GM19467 (cell line): ENCODE measurements at regions not wholly inside any gene's neighbourhood (a gene's known extent, or its start where the extent isn't known, plus 50 kb on each side); places are given as distances from the start of the nearest gene placed in this dataset.

Experiments
- ATAC-seq: cut with Tn5 transposase; IDR thresholded peaks from one replicate; pipeline ENCODE4 v1.9.1; 2021; ENCODE audit warnings: mild to moderate bottlenecking, moderate library complexity; ENCODE audit not compliant: unreplicated experiment

GRCh38 chrX:68998716-68999115 is 166.5 kb downstream of the PJA1 start:
- ATAC-seq = no peak

- no peak for ATAC-seq
Observed at GRCh38 chrX:68997911-68998310, 167.3 kb downstream of the PJA1 start.

GRCh38 chrX:68997511-68997910 is 167.7 kb downstream of the PJA1 start:
- ATAC-seq = no peak

GRCh38 chrX:68995780-68996551 is 167.1 kb downstream of the EFNB1 start:
- ATAC-seq = no peak

GRCh38 chrX:68995386-68995779 is 166.6 kb downstream of the EFNB1 start:
- no peak for ATAC-seq

GRCh38 chrX:68994891-68995255 is 166.1 kb downstream of the EFNB1 start:
- ATAC-seq = no peak

GRCh38 chrX:68994135-68994890 is 165.5 kb downstream of the EFNB1 start:
- ATAC-seq = no peak

GRCh38 chrX:68992821-68993397 is 164.1 kb downstream of the EFNB1 start:
- no peak for ATAC-seq

GRCh38 chrX:68991691-68992345 is 163.0 kb downstream of the EFNB1 start:
- no peak for ATAC-seq

GRCh38 chrX:68990948-68991347 is 162.1 kb downstream of the EFNB1 start:
- no peak for ATAC-seq

- ATAC-seq = no peak
Observed at GRCh38 chrX:68989865-68990606, 161.2 kb downstream of the EFNB1 start.

GRCh38 chrX:68989456-68989855 is 160.6 kb downstream of the EFNB1 start:
- ATAC-seq = no peak

- ATAC-seq = no peak
Observed at GRCh38 chrX:68988865-68989264, 160.0 kb downstream of the EFNB1 start.

- ATAC-seq = no peak
Observed at GRCh38 chrX:68985135-68985755, 156.4 kb downstream of the EFNB1 start.

GRCh38 chrX:68983004-68983857 is 154.4 kb downstream of the EFNB1 start:
- no peak for ATAC-seq

- ATAC-seq = no peak
Observed at GRCh38 chrX:68982476-68982875, 153.7 kb downstream of the EFNB1 start.

- ATAC-seq = no peak
Observed at GRCh38 chrX:68980906-68981616, 152.2 kb downstream of the EFNB1 start.

- no peak for ATAC-seq
Observed at GRCh38 chrX:68978655-68979054, 149.8 kb downstream of the EFNB1 start.

- no peak for ATAC-seq
Observed at GRCh38 chrX:68978255-68978654, 149.4 kb downstream of the EFNB1 start.
